Thymus (tissue), 11 donors: ENCODE measurements at regions not wholly inside any gene's neighbourhood (a gene's known extent, or its start where the extent isn't known, plus 50 kb on each side); places are given as distances from the start of the nearest gene placed in this dataset.

Experiments used
- DNase-seq, 9 donors: peaks; one replicate each; pipeline ENCODE4 v3.0.0-alpha.2; 2013; ENCODE audit warnings: low spot score in 9 of 9, low read depth in 6 of 9, missing footprints in 1 of 9
- H3K27ac ChIP-seq, 2 donors: one replicate each; pipeline ENCODE4 v1.5.1; 2013; ENCODE audit warnings: control low read depth in 1 of 2, low read depth in 1 of 2, low read length in 1 of 2, mild to moderate bottlenecking in 1 of 2, moderate library complexity in 1 of 2
- H3K27me3 ChIP-seq, 2 donors: one replicate each; pipeline ENCODE4 v1.5.1; 2013; ENCODE audit warnings: low read length in 1 of 2; ENCODE audit not compliant: control insufficient read depth in 2 of 2, insufficient read depth in 1 of 2
- H3K36me3 ChIP-seq, 2 donors: one replicate each; pipeline ENCODE4 v1.5.1; 2013; ENCODE audit warnings: low read length in 1 of 2, mild to moderate bottlenecking in 1 of 2, moderate library complexity in 1 of 2; ENCODE audit not compliant: control insufficient read depth in 2 of 2, insufficient read depth in 2 of 2
- H3K4me1 ChIP-seq, 2 donors: one replicate each; pipeline ENCODE4 v1.5.1; 2013; ENCODE audit warnings: low read length in 2 of 2; ENCODE audit not compliant: control insufficient read depth in 2 of 2, insufficient read depth in 2 of 2
- H3K4me3 ChIP-seq, 2 donors: one replicate each; pipeline ENCODE4 v1.5.1; 2013; ENCODE audit warnings: low read length in 2 of 2, control low read depth in 1 of 2, mild to moderate bottlenecking in 1 of 2
- H3K9me3 ChIP-seq, 2 donors: one replicate each; pipeline ENCODE4 v1.5.1; 2013; ENCODE audit warnings: low read length in 1 of 2, mild to moderate bottlenecking in 1 of 2; ENCODE audit not compliant: control insufficient read depth in 2 of 2, insufficient read depth in 1 of 2
- whole genome bisulfite sequencing: extraction: QIAGEN DNeasy Blood & Tissue Kit; methylation state at CpG from one replicate; pipeline ENCODE4 v1.1.7; 2013; 5-methylcytosine and 5-hydroxymethylcytosine counted together
- donor health status: healthy.

DNA sequence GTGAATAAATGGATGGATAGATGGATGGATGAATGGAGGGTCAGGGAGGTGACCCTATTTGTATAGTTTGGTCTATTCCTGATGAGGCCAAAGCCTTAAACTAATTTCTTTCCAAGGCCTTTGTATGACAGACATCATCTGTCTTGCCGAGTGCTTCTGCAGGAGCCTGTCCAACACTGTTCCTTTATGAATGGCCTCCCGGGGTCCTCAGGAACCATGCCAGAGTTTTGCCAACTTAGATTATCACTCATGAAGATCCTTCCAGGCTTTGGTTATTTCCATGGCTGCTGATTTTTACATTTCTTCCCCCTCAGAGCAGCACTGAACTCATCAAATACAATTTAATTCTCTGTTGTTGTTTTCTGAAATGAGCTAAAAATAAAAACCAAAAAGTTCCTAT lies 133.0 kb upstream of the SOX2 start:
- no peaks in the 10 kb centered on the region for H3K27me3 ChIP-seq
- H3K4me3 ChIP-seq, result no peak overlapping the region
- H3K27ac ChIP-seq, result no peak overlapping the region
- no peaks in the 10 kb centered on the region for H3K9me3 ChIP-seq
- WGBS, result 94% methylated on average over 2 of the region's 2 CpGs
- no peak for DNase-seq
- H3K36me3 ChIP-seq, result no peaks in the 10 kb centered on the region
- no peaks in the 10 kb centered on the region for H3K4me1 ChIP-seq

DNA sequence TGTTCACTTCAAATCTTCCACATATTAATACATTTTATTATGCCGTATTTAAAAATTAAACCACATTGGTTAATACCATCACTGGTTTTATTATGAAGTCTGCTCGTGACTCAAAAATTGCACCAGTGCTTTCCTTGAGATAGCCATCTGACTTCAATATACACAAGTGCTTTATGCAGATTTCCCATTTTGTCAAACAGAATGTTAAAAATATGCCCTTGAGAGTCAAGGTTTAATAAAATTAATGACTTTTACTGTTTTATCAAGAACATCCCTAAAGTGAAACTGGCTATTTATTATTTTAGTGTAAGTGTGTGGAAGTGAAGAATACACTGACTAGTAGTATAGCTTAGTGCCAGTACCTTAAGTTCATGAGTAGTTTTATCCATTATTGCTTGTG lies 139.3 kb upstream of the SOX2 start:
- H3K36me3 ChIP-seq, result no peaks in the 10 kb centered on the region
- H3K4me1 ChIP-seq, result no peaks in the 10 kb centered on the region
- WGBS, result 95% methylated on average over 2 of the region's 2 CpGs
- H3K27ac ChIP-seq, result no peak overlapping the region
- no peak overlapping the region for H3K4me3 ChIP-seq
- DNase-seq, result no peak
- no peaks in the 10 kb centered on the region for H3K27me3 ChIP-seq
- no peaks in the 10 kb centered on the region for H3K9me3 ChIP-seq

DNA sequence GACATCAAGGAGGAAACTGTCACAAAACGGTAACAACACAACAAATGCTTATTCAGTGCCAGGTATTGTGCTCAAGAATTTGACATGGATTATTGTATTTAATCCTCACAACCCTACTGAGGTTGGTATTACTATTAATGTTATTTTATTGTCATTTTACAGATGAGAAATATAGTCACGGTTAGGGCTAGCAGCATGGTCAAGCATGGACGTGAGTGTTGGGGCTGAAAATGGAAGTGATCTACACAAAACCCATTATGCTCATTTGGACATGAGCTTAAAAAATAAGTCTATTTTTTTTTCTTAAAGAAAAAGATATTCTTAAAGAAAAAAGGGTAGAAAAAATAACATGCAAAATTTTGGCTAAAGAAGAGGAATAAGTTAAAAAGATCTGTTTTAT lies 141.3 kb upstream of the SOX2 start:
- Histone ChIP-seq H3K9me3 (no peaks in the 10 kb centered on the region), H3K27me3 (no peaks in the 10 kb centered on the region), H3K4me1 (no peaks in the 10 kb centered on the region), H3K4me3 (no peak overlapping the region), H3K36me3 (no peaks in the 10 kb centered on the region), H3K27ac (no peak overlapping the region)
- 82% methylated on average over 3 of the region's 3 CpGs for WGBS
- DNase-seq, result no peak

DNA sequence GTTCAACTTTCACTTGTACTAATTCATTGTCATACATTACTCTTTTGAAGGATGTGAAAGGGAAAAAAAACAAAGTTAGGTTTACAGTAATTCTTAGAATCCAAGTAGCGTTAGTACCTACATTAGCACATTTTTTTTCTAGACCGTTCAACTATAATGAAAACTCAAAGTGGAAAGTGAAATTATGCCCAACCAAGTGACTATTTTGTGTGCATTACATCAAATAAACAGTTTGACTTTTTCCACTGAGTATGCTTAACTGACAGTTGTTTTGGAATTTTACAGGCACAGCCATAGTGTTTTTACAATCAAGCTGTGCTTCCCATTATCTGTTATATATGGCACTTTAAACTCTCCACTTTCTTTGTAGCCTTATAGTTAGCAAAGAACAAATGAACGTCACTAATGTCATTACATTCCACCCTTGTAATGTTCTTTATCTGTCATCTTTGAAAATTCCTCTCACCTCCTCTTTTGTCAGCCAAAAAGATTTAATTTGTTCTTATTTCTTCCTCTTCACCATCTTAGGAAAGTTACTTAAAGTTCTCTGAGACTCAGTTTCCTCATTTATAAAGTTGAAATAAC lies 142.3 kb upstream of the SOX2 start:
- 94% methylated on average over 3 of the region's 3 CpGs for WGBS
- no peaks in the 10 kb centered on the region for H3K9me3 ChIP-seq
- H3K27ac ChIP-seq, result no peak overlapping the region
- no peaks in the 10 kb centered on the region for H3K27me3 ChIP-seq
- H3K36me3 ChIP-seq, result no peaks in the 10 kb centered on the region
- DNase-seq, result no peak
- H3K4me3 ChIP-seq, result no peak overlapping the region
- no peaks in the 10 kb centered on the region for H3K4me1 ChIP-seq

DNA sequence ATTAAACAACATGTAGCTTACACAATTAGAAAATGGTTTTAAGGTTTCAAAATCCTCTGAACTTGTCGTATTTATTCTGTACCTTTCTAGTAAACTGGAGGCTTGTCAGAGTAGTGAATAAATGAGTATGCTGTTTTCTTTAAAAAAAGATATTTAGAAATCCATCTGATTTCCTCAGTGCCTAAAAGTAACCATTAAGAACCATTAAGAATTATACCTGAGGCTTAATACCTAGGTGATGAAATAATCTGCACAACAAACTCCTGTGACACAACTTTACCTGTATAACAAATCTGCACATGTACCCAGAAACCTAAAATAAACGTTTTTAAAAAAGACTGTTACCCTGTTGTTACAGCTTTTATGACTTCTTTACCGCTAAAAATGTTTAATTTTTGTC lies 143.0 kb upstream of the SOX2 start:
- Histone ChIP-seq H3K9me3 (no peaks in the 10 kb centered on the region), H3K36me3 (no peaks in the 10 kb centered on the region), H3K27me3 (no peaks in the 10 kb centered on the region), H3K4me3 (no peak overlapping the region), H3K4me1 (no peaks in the 10 kb centered on the region), H3K27ac (no peak overlapping the region)
- WGBS, result 82% methylated on average over 3 of the region's 3 CpGs
- no peak for DNase-seq

DNA sequence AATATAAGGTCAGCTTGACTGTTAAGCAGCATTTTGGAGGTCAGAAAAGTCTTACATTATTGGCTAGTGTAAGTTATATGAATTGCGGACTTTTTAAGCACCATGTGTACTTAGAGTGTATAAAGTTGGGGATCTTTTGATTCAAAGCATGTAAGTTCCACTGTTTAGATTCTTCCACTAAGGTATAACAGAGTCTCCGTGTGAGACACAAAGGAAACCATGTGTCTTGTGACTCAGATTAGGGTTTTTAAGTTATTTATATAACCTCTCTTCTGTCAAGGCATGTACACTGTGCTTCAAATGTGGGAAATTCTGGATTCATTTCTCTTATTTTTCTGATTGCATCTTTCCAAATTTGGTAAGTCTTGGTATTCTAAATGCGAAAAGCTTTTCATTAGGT lies 143.5 kb upstream of the SOX2 start:
- Histone ChIP-seq H3K4me1 (no peaks in the 10 kb centered on the region), H3K9me3 (no peaks in the 10 kb centered on the region), H3K27ac (no peak overlapping the region), H3K27me3 (no peaks in the 10 kb centered on the region), H3K4me3 (no peak overlapping the region), H3K36me3 (no peaks in the 10 kb centered on the region)
- WGBS, result 70% methylated on average over 3 of the region's 3 CpGs
- no peak for DNase-seq

DNA sequence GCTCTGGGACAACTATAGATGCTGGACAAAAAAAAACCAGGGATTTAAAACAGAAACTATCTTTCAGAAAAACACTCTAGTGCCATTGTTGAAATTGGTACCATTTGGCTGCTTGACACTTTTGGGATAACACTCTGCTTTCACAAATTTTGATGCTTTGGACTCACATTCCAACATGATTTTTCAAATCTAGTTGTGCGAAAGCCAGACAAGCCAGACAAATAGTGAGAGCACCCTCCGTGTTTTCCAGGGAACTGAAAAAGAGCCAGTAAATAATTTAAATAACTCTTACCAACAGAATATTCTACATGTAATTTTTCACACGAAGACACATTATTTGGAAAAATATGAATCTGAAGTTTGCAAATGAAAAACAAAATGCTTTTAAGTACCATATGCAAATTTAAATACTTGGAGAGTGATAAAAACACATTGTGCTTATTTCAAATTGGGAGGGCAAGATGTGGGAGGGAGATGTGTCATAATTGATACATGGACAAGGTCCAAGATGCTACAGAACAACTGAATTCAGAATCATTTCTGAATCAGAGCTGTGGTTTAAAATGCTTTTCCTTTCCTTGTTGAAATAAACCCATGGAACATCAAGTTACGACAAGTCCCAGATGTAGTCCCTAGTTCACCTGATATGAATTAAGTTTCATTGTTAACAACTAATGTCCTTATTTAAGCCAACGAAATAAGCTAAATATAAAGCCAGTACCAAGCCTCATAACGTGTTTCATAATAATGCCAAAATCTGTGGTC lies 144.2 kb upstream of the SOX2 start:
- no peak overlapping the region for H3K27ac ChIP-seq
- H3K4me3 ChIP-seq, result no peak overlapping the region
- H3K27me3 ChIP-seq, result no peaks in the 10 kb centered on the region
- no peak for DNase-seq
- 86% methylated on average over 6 of the region's 6 CpGs for WGBS
- no peaks in the 10 kb centered on the region for H3K4me1 ChIP-seq
- H3K36me3 ChIP-seq, result no peaks in the 10 kb centered on the region
- no peaks in the 10 kb centered on the region for H3K9me3 ChIP-seq

DNA sequence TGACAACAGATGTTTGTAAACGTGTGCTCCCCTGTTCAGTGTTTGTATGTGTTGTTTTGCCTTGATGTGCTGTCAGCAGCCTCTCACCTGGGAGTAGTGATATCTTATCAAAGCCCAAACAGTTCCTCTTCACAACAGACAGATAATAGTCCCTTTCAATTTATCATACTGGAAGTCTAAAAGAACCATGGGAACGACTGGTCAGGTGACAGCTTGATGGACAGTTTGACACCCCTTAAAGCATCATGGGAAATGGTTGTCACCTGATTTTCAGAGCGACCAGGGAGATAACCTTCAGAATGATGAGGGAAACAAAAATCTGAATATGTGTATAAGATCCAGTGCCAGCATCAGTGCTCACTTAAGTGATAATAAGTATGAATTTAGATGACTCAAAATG lies 146.3 kb upstream of the SOX2 start:
- H3K9me3 ChIP-seq, result no peaks in the 10 kb centered on the region
- no peak overlapping the region for H3K4me3 ChIP-seq
- 66% methylated on average over 3 of the region's 3 CpGs for WGBS
- H3K27ac ChIP-seq, result no peak overlapping the region
- no peak for DNase-seq
- H3K36me3 ChIP-seq, result no peaks in the 10 kb centered on the region
- H3K4me1 ChIP-seq, result no peaks in the 10 kb centered on the region
- no peaks in the 10 kb centered on the region for H3K27me3 ChIP-seq

DNA sequence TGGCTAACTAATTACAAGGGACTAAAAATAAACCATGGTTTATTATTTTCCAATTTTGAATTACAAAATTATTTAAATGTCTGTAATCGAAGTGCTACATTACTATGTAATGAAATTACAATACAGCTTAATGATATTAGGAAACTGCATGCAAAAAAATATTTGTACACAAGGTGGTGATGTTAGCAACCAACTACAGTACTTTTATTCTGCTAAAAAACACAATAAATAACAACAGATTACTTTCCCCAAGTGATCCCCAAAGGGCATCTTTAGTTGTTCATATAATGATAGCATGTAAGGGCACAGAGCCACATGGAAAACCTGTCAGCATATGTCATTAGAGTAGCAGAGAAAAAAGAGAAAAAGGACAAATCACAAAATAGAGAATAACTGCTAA lies 147.5 kb upstream of the SOX2 start:
- 93% methylated on average over 1 of the region's 1 CpG for WGBS
- H3K27me3 ChIP-seq, result no peaks in the 10 kb centered on the region
- no peaks in the 10 kb centered on the region for H3K4me1 ChIP-seq
- no peak for DNase-seq
- H3K36me3 ChIP-seq, result no peaks in the 10 kb centered on the region
- H3K27ac ChIP-seq, result no peak overlapping the region
- H3K4me3 ChIP-seq, result no peak overlapping the region
- no peaks in the 10 kb centered on the region for H3K9me3 ChIP-seq
